GM10266 (cell line): ENCODE measurements at regions not wholly inside any gene's neighbourhood (a gene's known extent, or its start where the extent isn't known, plus 50 kb on each side); places are given as distances from the start of the nearest gene placed in this dataset.

Source experiments
- DNase-seq: peaks from one replicate; pipeline ENCODE4 v3.0.0; 2012; ENCODE audit errors: extremely low spot score
- CTCF ChIP-seq: IDR thresholded peaks from 2 replicates; pipeline ENCODE4 v1.5.1; 2012; ENCODE audit warnings: mild to moderate bottlenecking, low read depth; ENCODE audit not compliant: control insufficient read depth, insufficient read depth; ENCODE audit errors: missing control alignments

GRCh38 chr3:75075158-75075557 lies 460.7 kb upstream of the CNTN3 start:
- no peak for TF ChIP-seq CTCF
- no peak for DNase-seq

- no peak for DNase-seq
- TF ChIP-seq CTCF = no peak
Measured at GRCh38 chr3:75076481-75076880, 462.0 kb upstream of the CNTN3 start.

- no peak for TF ChIP-seq CTCF
- no peak for DNase-seq
Measured at GRCh38 chr3:75078290-75078689, 463.8 kb upstream of the CNTN3 start.

- DNase-seq = no peak
- TF ChIP-seq CTCF = no peak
Measured at GRCh38 chr3:75082845-75083244, 468.4 kb upstream of the CNTN3 start.

GRCh38 chr3:75089841-75090240 lies 475.4 kb upstream of the CNTN3 start:
- DNase-seq = no peak
- no peak for TF ChIP-seq CTCF

- no peak for TF ChIP-seq CTCF
Measured at GRCh38 chr3:75101329-75102147, 487.1 kb upstream of the CNTN3 start.

GRCh38 chr3:75110741-75111140 lies 496.3 kb upstream of the CNTN3 start:
- no peak for DNase-seq
- no peak for TF ChIP-seq CTCF

More at GRCh38 chr3:75101329-75102147, 487.1 kb upstream of the CNTN3 start:
- DNase-seq = no peak
